Adipose tissue (tissue), 3 donors: ENCODE measurements at regions not wholly inside any gene's neighbourhood (a gene's known extent, or its start where the extent isn't known, plus 50 kb on each side); places are given as distances from the start of the nearest gene placed in this dataset.

ENCODE experiments used
- H3K27ac ChIP-seq: one replicate; pipeline ENCODE4 v1.5.1; 2013; ENCODE audit warnings: low read depth, low read length
- WGBS, 3 donors: extraction: QIAGEN DNeasy Blood & Tissue Kit; methylation state at CpG; one replicate each; pipeline ENCODE4 v1.1.7; 2013; 5-methylcytosine and 5-hydroxymethylcytosine counted together
- donor health status: healthy with polysubstance abuse.
- donor health status: Bipolar disorder and iron deficiency.
- donor health status: healthy.

GRCh38 chr10:78640796-78641636 lies 427.8 kb upstream of the ZMIZ1 start:
- no peak overlapping the region for H3K27ac ChIP-seq
- 68 to 86% (median 74%) methylated on average over 4 of the region's 4 CpGs for WGBS, 3 donors

- 71 to 81% (median 80%) methylated on average over 5 of the region's 5 CpGs for WGBS, 3 donors
- H3K27ac ChIP-seq: no peak overlapping the region
Observed at GRCh38 chr10:78641693-78642092, 427.1 kb upstream of the ZMIZ1 start.

GRCh38 chr10:78642269-78642816 lies 426.4 kb upstream of the ZMIZ1 start:
- 82 to 94% (median 93%) methylated on average over 4 of the region's 4 CpGs for WGBS, 3 donors
- H3K27ac ChIP-seq: no peak overlapping the region

- 92 to 93% (median 93%) methylated on average over 4 of the region's 4 CpGs for WGBS, 3 donors
- H3K27ac ChIP-seq: no peak overlapping the region
Observed at GRCh38 chr10:78643513-78643912, 425.3 kb upstream of the ZMIZ1 start.

- 76 to 95% (median 93%) methylated on average over 2 of the region's 2 CpGs for WGBS, 3 donors
- H3K27ac ChIP-seq: no peak overlapping the region
Observed at GRCh38 chr10:78644550-78644949, 424.2 kb upstream of the ZMIZ1 start.

- WGBS, 3 donors: 65 to 90% (median 89%) methylated on average over 5 of the region's 5 CpGs
- H3K27ac ChIP-seq: no peak overlapping the region
Observed at GRCh38 chr10:78645169-78645686, 423.5 kb upstream of the ZMIZ1 start.

- no peak overlapping the region for H3K27ac ChIP-seq
- 82 to 86% (median 85%) methylated on average over 4 of the region's 4 CpGs for WGBS, 3 donors
Observed at GRCh38 chr10:78645975-78646374, 422.8 kb upstream of the ZMIZ1 start.

- H3K27ac ChIP-seq: no peak overlapping the region
- 73 to 87% (median 80%) methylated on average over 4 of the region's 4 CpGs for WGBS, 3 donors
Observed at GRCh38 chr10:78648256-78648860, 420.4 kb upstream of the ZMIZ1 start.

- no peak overlapping the region for H3K27ac ChIP-seq
- WGBS, 3 donors: 70 to 85% (median 78%) methylated on average over 2 of the region's 2 CpGs
Observed at GRCh38 chr10:78649429-78649828, 419.3 kb upstream of the ZMIZ1 start.

- H3K27ac ChIP-seq: no peak overlapping the region
Observed at GRCh38 chr10:78650122-78650521, 418.6 kb upstream of the ZMIZ1 start.

- no peak overlapping the region for H3K27ac ChIP-seq
- 63 to 86% (median 71%) methylated on average over 4 of the region's 4 CpGs for WGBS, 3 donors
Observed at GRCh38 chr10:78651287-78651686, 417.5 kb upstream of the ZMIZ1 start.

GRCh38 chr10:78653555-78653954 lies 415.2 kb upstream of the ZMIZ1 start:
- H3K27ac ChIP-seq: no peak overlapping the region
- 64 to 98% (median 96%) methylated on average over 2 of the region's 2 CpGs for WGBS, 3 donors

GRCh38 chr10:78654047-78654590 lies 414.6 kb upstream of the ZMIZ1 start:
- 63 to 74% (median 71%) methylated on average over 3 of the region's 3 CpGs for WGBS, 3 donors
- H3K27ac ChIP-seq: no peak overlapping the region

GRCh38 chr10:78655979-78656378 lies 412.8 kb upstream of the ZMIZ1 start:
- H3K27ac ChIP-seq: no peak overlapping the region
- 80 to 85% (median 83%) methylated on average over 5 of the region's 5 CpGs for WGBS, 3 donors

- 59 to 80% (median 65%) methylated on average over 29 of the region's 29 CpGs for whole genome bisulfite sequencing, 3 donors
Observed at GRCh38 chr10:78656417-78657162, 412.2 kb upstream of the ZMIZ1 start.

GRCh38 chr10:78657163-78657861 lies 411.5 kb upstream of the ZMIZ1 start:
- H3K27ac ChIP-seq: no peak overlapping the region
- WGBS, 3 donors: 41 to 66% (median 61%) methylated on average over 13 of the region's 13 CpGs

More at GRCh38 chr10:78656417-78657162, 412.2 kb upstream of the ZMIZ1 start:
- H3K27ac ChIP-seq: no peak overlapping the region

GRCh38 chr10:78657862-78658165 lies 411.0 kb upstream of the ZMIZ1 start:
- 90 to 95% (median 95%) methylated on average over 1 of the region's 1 CpG for WGBS, 3 donors
- no peak overlapping the region for H3K27ac ChIP-seq
